Skeletal muscle satellite cell (primary cell): ENCODE measurements at regions not wholly inside any gene's neighbourhood (a gene's known extent, or its start where the extent isn't known, plus 50 kb on each side); places are given as distances from the start of the nearest gene placed in this dataset.
"Not testable (repeated sequence)": the region's sequence is repeated elsewhere in the genome, so short reads cannot be mapped to it uniquely, and the experiment has no call there.

ENCODE experiments used
- H3K27me3 ChIP-seq: 2 replicates; pipeline ENCODE4 v1.7.0; 2013; ENCODE audit warnings: low read length; ENCODE audit not compliant: control insufficient read depth, insufficient read depth
- H3K36me3 ChIP-seq: 2 replicates; pipeline ENCODE4 v1.7.0; 2013; ENCODE audit warnings: mild to moderate bottlenecking, control low read depth, low read length; ENCODE audit not compliant: insufficient read depth
- H3K4me1 ChIP-seq: 2 replicates; pipeline ENCODE4 v1.7.0; 2013; ENCODE audit warnings: low read length; ENCODE audit not compliant: control insufficient read depth, insufficient read depth
- H3K4me2 ChIP-seq: 2 replicates; pipeline ENCODE4 v1.7.0; 2013; ENCODE audit warnings: mild to moderate bottlenecking, low read length
- H3K4me3 ChIP-seq: 2 replicates; pipeline ENCODE4 v1.7.0; 2013; ENCODE audit warnings: low read length
- H3K9ac ChIP-seq: 2 replicates; pipeline ENCODE4 v1.7.0; 2013; ENCODE audit warnings: mild to moderate bottlenecking, low read depth, low read length, moderate library complexity
- H3K9me3 ChIP-seq: replicated peaks from 2 replicates; pipeline ENCODE4 v1.7.0; 2013; ENCODE audit warnings: mild to moderate bottlenecking, control low read depth, low read length

GRCh38 chr20:12512755-12513154 is 496.0 kb upstream of the SPTLC3 start:
- Histone ChIP-seq H3K4me3 (no peak overlapping the region), H3K9me3 (no peaks in the 10 kb centered on the region), H3K36me3 (no peaks in the 10 kb centered on the region), H3K27me3 (no peaks in the 10 kb centered on the region), H3K4me1 (no peaks in the 10 kb centered on the region), H3K4me2 (no peak overlapping the region), H3K9ac (no peak overlapping the region)

GRCh38 chr20:12528104-12528503 is 480.7 kb upstream of the SPTLC3 start:
- Histone ChIP-seq H3K4me3 (no peak overlapping the region), H3K9me3 (no peaks in the 10 kb centered on the region), H3K4me2 (no peak overlapping the region), H3K4me1 (no peaks in the 10 kb centered on the region), H3K27me3 (no peaks in the 10 kb centered on the region), H3K36me3 (no peaks in the 10 kb centered on the region), H3K9ac (no peak overlapping the region)

- no peaks in the 10 kb centered on the region for H3K4me1 ChIP-seq
- H3K27me3 ChIP-seq: no peaks in the 10 kb centered on the region
- no peak overlapping the region for H3K4me2 ChIP-seq
- H3K4me3 ChIP-seq: no peak overlapping the region
- no peaks in the 10 kb centered on the region for H3K9me3 ChIP-seq
- H3K36me3 ChIP-seq: no peaks in the 10 kb centered on the region
- no peak overlapping the region for H3K9ac ChIP-seq
These were observed 480.2 kb upstream of the SPTLC3 start for GRCh38 chr20:12528591-12529041.

GRCh38 chr20:12531626-12532025 is 477.1 kb upstream of the SPTLC3 start:
- Histone ChIP-seq H3K4me2 (no peak overlapping the region), H3K9me3 (no peaks in the 10 kb centered on the region), H3K27me3 (no peaks in the 10 kb centered on the region), H3K9ac (no peak overlapping the region), H3K36me3 (no peaks in the 10 kb centered on the region), H3K4me1 (no peaks in the 10 kb centered on the region), H3K4me3 (no peak overlapping the region)

GRCh38 chr20:12535316-12535715 is 473.5 kb upstream of the SPTLC3 start:
- Histone ChIP-seq H3K4me3 (no peak overlapping the region), H3K4me1 (no peaks in the 10 kb centered on the region)

GRCh38 chr20:12535770-12536169 is 473.0 kb upstream of the SPTLC3 start:
- Histone ChIP-seq H3K9me3 (no peaks in the 10 kb centered on the region), H3K36me3 (no peaks in the 10 kb centered on the region), H3K4me1 (no peaks in the 10 kb centered on the region), H3K9ac (no peak overlapping the region), H3K27me3 (no peaks in the 10 kb centered on the region), H3K4me3 (no peak overlapping the region), H3K4me2 (no peak overlapping the region)

More at GRCh38 chr20:12535316-12535715, 473.5 kb upstream of the SPTLC3 start:
- Histone ChIP-seq H3K27me3 (no peaks in the 10 kb centered on the region), H3K9me3 (no peaks in the 10 kb centered on the region), H3K4me2 (no peak overlapping the region), H3K9ac (no peak overlapping the region), H3K36me3 (no peaks in the 10 kb centered on the region)

- Histone ChIP-seq H3K4me3 (no peak overlapping the region), H3K4me1 (no peaks in the 10 kb centered on the region), H3K9me3 (no peaks in the 10 kb centered on the region), H3K9ac (no peak overlapping the region), H3K4me2 (no peak overlapping the region), H3K27me3 (no peaks in the 10 kb centered on the region), H3K36me3 (no peaks in the 10 kb centered on the region)
These were observed 454.3 kb upstream of the SPTLC3 start for GRCh38 chr20:12554426-12554825.

- Histone ChIP-seq H3K4me3 (no peak overlapping the region), H3K27me3 (no peaks in the 10 kb centered on the region), H3K36me3 (no peaks in the 10 kb centered on the region), H3K4me2 (no peak overlapping the region), H3K4me1 (no peaks in the 10 kb centered on the region), H3K9me3 (no peaks in the 10 kb centered on the region), H3K9ac (no peak overlapping the region)
These were observed 453.4 kb upstream of the SPTLC3 start for GRCh38 chr20:12555369-12555768.

- not testable (repeated sequence) for H3K9ac ChIP-seq, H3K4me3 ChIP-seq, H3K36me3 ChIP-seq, H3K4me1 ChIP-seq, H3K4me2 ChIP-seq, H3K9me3 ChIP-seq, H3K27me3 ChIP-seq
These were observed 452.9 kb upstream of the SPTLC3 start for GRCh38 chr20:12555849-12556248.

- Histone ChIP-seq H3K9me3 (no peaks in the 10 kb centered on the region), H3K27me3 (no peaks in the 10 kb centered on the region), H3K4me2 (no peak overlapping the region), H3K4me3 (no peak overlapping the region), H3K36me3 (no peaks in the 10 kb centered on the region), H3K9ac (no peak overlapping the region), H3K4me1 (no peaks in the 10 kb centered on the region)
These were observed 451.5 kb upstream of the SPTLC3 start for GRCh38 chr20:12557224-12557623.

- no peaks in the 10 kb centered on the region for H3K27me3 ChIP-seq
- no peaks in the 10 kb centered on the region for H3K36me3 ChIP-seq
- H3K9ac ChIP-seq: no peak overlapping the region
- H3K9me3 ChIP-seq: no peaks in the 10 kb centered on the region
- no peak overlapping the region for H3K4me3 ChIP-seq
- H3K4me1 ChIP-seq: no peaks in the 10 kb centered on the region
- no peak overlapping the region for H3K4me2 ChIP-seq
These were observed 443.8 kb upstream of the SPTLC3 start for GRCh38 chr20:12564979-12565378.

- H3K36me3 ChIP-seq: no peaks in the 10 kb centered on the region
- H3K4me1 ChIP-seq: no peaks in the 10 kb centered on the region
- H3K4me3 ChIP-seq: no peak overlapping the region
- no peak overlapping the region for H3K9ac ChIP-seq
- H3K27me3 ChIP-seq: no peaks in the 10 kb centered on the region
- H3K9me3 ChIP-seq: no peaks in the 10 kb centered on the region
- no peak overlapping the region for H3K4me2 ChIP-seq
These were observed 442.2 kb upstream of the SPTLC3 start for GRCh38 chr20:12566596-12566995.
